ENCODE measurements at regions not wholly inside any gene's neighbourhood (a gene's known extent, or its start where the extent isn't known, plus 50 kb on each side); places are given as distances from the start of the nearest gene placed in this dataset.
A peak's percentile ranks its signal among the peaks of the same experiment; 100 is the strongest.

GRCh38 chr12:89167986-89168385, 184.3 kb downstream of the DUSP6 start:
- Histone ChIP-seq H3K4me3 (ENCODE audit: low read depth in 1 of 5, low read length in 5 of 5) (peak overlapping the region in 2 of 5 donors; percentile 2 to 26), H3K9me3 (ENCODE audit: control insufficient read depth in 5 of 5, low read length in 5 of 5) (peaks cover 0 to 4% (median 0%) of the 10 kb centered on the region in 5 donors), H3K4me1 (ENCODE audit: control insufficient read depth in 5 of 5, insufficient read depth in 5 of 5, low read length in 5 of 5) (peaks cover 0 to 25% (median 22%) of the 10 kb centered on the region in 5 donors), H3K9ac (ENCODE audit: low read length in 5 of 5) (no peak overlapping the region), H3K27me3 (ENCODE audit: control insufficient read depth in 5 of 5, insufficient read depth in 4 of 5, low read length in 5 of 5) (no peaks in the 10 kb centered on the region), H3K27ac (ENCODE audit: low read depth, low read length) (no peak overlapping the region), H3K36me3 (ENCODE audit: control insufficient read depth in 5 of 5, insufficient read depth in 5 of 5, low read length in 5 of 5) (no peaks in the 10 kb centered on the region)

GRCh38 chr12:89166525-89166934, 185.8 kb downstream of the DUSP6 start:
- H3K4me1 ChIP-seq (ENCODE audit: control insufficient read depth in 5 of 5, insufficient read depth in 5 of 5, low read length in 5 of 5), result peaks cover 7 to 38% (median 34%) of the 10 kb centered on the region in 5 donors
- H3K4me3 ChIP-seq (ENCODE audit: low read depth in 1 of 5, low read length in 5 of 5), result peak overlapping the region in 1 of 5 donors; percentile 9
- no peak overlapping the region for H3K27ac ChIP-seq (ENCODE audit: low read depth, low read length)
- H3K9me3 ChIP-seq (ENCODE audit: control insufficient read depth in 5 of 5, low read length in 5 of 5), result no peaks in the 10 kb centered on the region
- H3K9ac ChIP-seq (ENCODE audit: low read length in 5 of 5), result peak overlapping the region in 1 of 5 donors; percentile 9
- no peaks in the 10 kb centered on the region for H3K27me3 ChIP-seq (ENCODE audit: control insufficient read depth in 5 of 5, insufficient read depth in 4 of 5, low read length in 5 of 5)
- H3K36me3 ChIP-seq (ENCODE audit: control insufficient read depth in 5 of 5, insufficient read depth in 5 of 5, low read length in 5 of 5), result no peaks in the 10 kb centered on the region

- no peak overlapping the region for H3K27ac ChIP-seq (ENCODE audit: low read depth, low read length)
- H3K4me3 ChIP-seq (ENCODE audit: low read depth in 1 of 5, low read length in 5 of 5), result no peak overlapping the region
- H3K9ac ChIP-seq (ENCODE audit: low read length in 5 of 5), result no peak overlapping the region
- H3K9me3 ChIP-seq (ENCODE audit: control insufficient read depth in 5 of 5, low read length in 5 of 5), result no peaks in the 10 kb centered on the region
- H3K27me3 ChIP-seq (ENCODE audit: control insufficient read depth in 5 of 5, insufficient read depth in 4 of 5, low read length in 5 of 5), result no peaks in the 10 kb centered on the region
- H3K36me3 ChIP-seq (ENCODE audit: control insufficient read depth in 5 of 5, insufficient read depth in 5 of 5, low read length in 5 of 5), result no peaks in the 10 kb centered on the region
- peaks cover 7 to 42% (median 35%) of the 10 kb centered on the region in 5 donors for H3K4me1 ChIP-seq (ENCODE audit: control insufficient read depth in 5 of 5, insufficient read depth in 5 of 5, low read length in 5 of 5)
Observed at GRCh38 chr12:89166121-89166520, 186.2 kb downstream of the DUSP6 start.

GRCh38 chr12:89165703-89166102, 186.6 kb downstream of the DUSP6 start:
- Histone ChIP-seq H3K9ac (ENCODE audit: low read length in 5 of 5) (no peak overlapping the region), H3K4me1 (ENCODE audit: control insufficient read depth in 5 of 5, insufficient read depth in 5 of 5, low read length in 5 of 5) (peaks cover 7 to 46% (median 35%) of the 10 kb centered on the region in 5 donors), H3K27me3 (ENCODE audit: control insufficient read depth in 5 of 5, insufficient read depth in 4 of 5, low read length in 5 of 5) (no peaks in the 10 kb centered on the region), H3K4me3 (ENCODE audit: low read depth in 1 of 5, low read length in 5 of 5) (no peak overlapping the region), H3K9me3 (ENCODE audit: control insufficient read depth in 5 of 5, low read length in 5 of 5) (no peaks in the 10 kb centered on the region), H3K27ac (ENCODE audit: low read depth, low read length) (no peak overlapping the region), H3K36me3 (ENCODE audit: control insufficient read depth in 5 of 5, insufficient read depth in 5 of 5, low read length in 5 of 5) (no peaks in the 10 kb centered on the region)

- Histone ChIP-seq H3K27ac (ENCODE audit: low read depth, low read length) (peak overlapping the region; percentile 96), H3K36me3 (ENCODE audit: control insufficient read depth in 5 of 5, insufficient read depth in 5 of 5, low read length in 5 of 5) (no peaks in the 10 kb centered on the region), H3K9ac (ENCODE audit: low read length in 5 of 5) (no peak overlapping the region), H3K9me3 (ENCODE audit: control insufficient read depth in 5 of 5, low read length in 5 of 5) (no peaks in the 10 kb centered on the region), H3K27me3 (ENCODE audit: control insufficient read depth in 5 of 5, insufficient read depth in 4 of 5, low read length in 5 of 5) (no peaks in the 10 kb centered on the region), H3K4me1 (ENCODE audit: control insufficient read depth in 5 of 5, insufficient read depth in 5 of 5, low read length in 5 of 5) (peaks cover 10 to 56% (median 44%) of the 10 kb centered on the region in 5 donors), H3K4me3 (ENCODE audit: low read depth in 1 of 5, low read length in 5 of 5) (no peak overlapping the region)
Observed at GRCh38 chr12:89163918-89164317, 188.4 kb downstream of the DUSP6 start.

GRCh38 chr12:89162589-89163261, 189.6 kb downstream of the DUSP6 start:
- Histone ChIP-seq H3K27ac (ENCODE audit: low read depth, low read length) (peak overlapping the region; percentile 96), H3K9ac (ENCODE audit: low read length in 5 of 5) (peak overlapping the region in 4 of 5 donors; percentile 24 to 63 (median 39)), H3K4me1 (ENCODE audit: control insufficient read depth in 5 of 5, insufficient read depth in 5 of 5, low read length in 5 of 5) (peaks cover 10 to 56% (median 44%) of the 10 kb centered on the region in 5 donors)

GRCh38 chr12:89161557-89161956, 190.7 kb downstream of the DUSP6 start:
- no peak overlapping the region for H3K4me3 ChIP-seq (ENCODE audit: low read depth in 1 of 5, low read length in 5 of 5)
- H3K9ac ChIP-seq (ENCODE audit: low read length in 5 of 5), result peak overlapping the region in 1 of 5 donors; percentile 13
- peaks cover 10 to 63% (median 44%) of the 10 kb centered on the region in 5 donors for H3K4me1 ChIP-seq (ENCODE audit: control insufficient read depth in 5 of 5, insufficient read depth in 5 of 5, low read length in 5 of 5)
- H3K27me3 ChIP-seq (ENCODE audit: control insufficient read depth in 5 of 5, insufficient read depth in 4 of 5, low read length in 5 of 5), result no peaks in the 10 kb centered on the region
- no peaks in the 10 kb centered on the region for H3K36me3 ChIP-seq (ENCODE audit: control insufficient read depth in 5 of 5, insufficient read depth in 5 of 5, low read length in 5 of 5)
- peak overlapping the region; percentile 96 for H3K27ac ChIP-seq (ENCODE audit: low read depth, low read length)
- H3K9me3 ChIP-seq (ENCODE audit: control insufficient read depth in 5 of 5, low read length in 5 of 5), result no peaks in the 10 kb centered on the region

More at GRCh38 chr12:89162589-89163261, 189.6 kb downstream of the DUSP6 start:
- H3K36me3 ChIP-seq (ENCODE audit: control insufficient read depth in 5 of 5, insufficient read depth in 5 of 5, low read length in 5 of 5), result no peaks in the 10 kb centered on the region
- H3K27me3 ChIP-seq (ENCODE audit: control insufficient read depth in 5 of 5, insufficient read depth in 4 of 5, low read length in 5 of 5), result no peaks in the 10 kb centered on the region
- H3K4me3 ChIP-seq (ENCODE audit: low read depth in 1 of 5, low read length in 5 of 5), result no peak overlapping the region
- H3K9me3 ChIP-seq (ENCODE audit: control insufficient read depth in 5 of 5, low read length in 5 of 5), result no peaks in the 10 kb centered on the region

GRCh38 chr12:89160716-89161123, 191.6 kb downstream of the DUSP6 start:
- Histone ChIP-seq H3K4me3 (ENCODE audit: low read depth in 1 of 5, low read length in 5 of 5) (no peak overlapping the region), H3K4me1 (ENCODE audit: control insufficient read depth in 5 of 5, insufficient read depth in 5 of 5, low read length in 5 of 5) (peaks cover 10 to 68% (median 46%) of the 10 kb centered on the region in 5 donors), H3K27ac (ENCODE audit: low read depth, low read length) (peak overlapping the region; percentile 96), H3K9ac (ENCODE audit: low read length in 5 of 5) (no peak overlapping the region), H3K9me3 (ENCODE audit: control insufficient read depth in 5 of 5, low read length in 5 of 5) (no peaks in the 10 kb centered on the region), H3K36me3 (ENCODE audit: control insufficient read depth in 5 of 5, insufficient read depth in 5 of 5, low read length in 5 of 5) (no peaks in the 10 kb centered on the region), H3K27me3 (ENCODE audit: control insufficient read depth in 5 of 5, insufficient read depth in 4 of 5, low read length in 5 of 5) (no peaks in the 10 kb centered on the region)

- Histone ChIP-seq H3K27ac (ENCODE audit: low read depth, low read length) (no peak overlapping the region), H3K9ac (ENCODE audit: low read length in 5 of 5) (no peak overlapping the region), H3K9me3 (ENCODE audit: control insufficient read depth in 5 of 5, low read length in 5 of 5) (no peaks in the 10 kb centered on the region), H3K4me3 (ENCODE audit: low read depth in 1 of 5, low read length in 5 of 5) (no peak overlapping the region), H3K27me3 (ENCODE audit: control insufficient read depth in 5 of 5, insufficient read depth in 4 of 5, low read length in 5 of 5) (no peaks in the 10 kb centered on the region), H3K4me1 (ENCODE audit: control insufficient read depth in 5 of 5, insufficient read depth in 5 of 5, low read length in 5 of 5) (peaks cover 7 to 46% (median 36%) of the 10 kb centered on the region in 5 donors), H3K36me3 (ENCODE audit: control insufficient read depth in 5 of 5, insufficient read depth in 5 of 5, low read length in 5 of 5) (no peaks in the 10 kb centered on the region)
Observed at GRCh38 chr12:89157413-89157812, 194.9 kb downstream of the DUSP6 start.

GRCh38 chr12:89156862-89157262, 195.4 kb downstream of the DUSP6 start:
- Histone ChIP-seq H3K36me3 (ENCODE audit: control insufficient read depth in 5 of 5, insufficient read depth in 5 of 5, low read length in 5 of 5) (no peaks in the 10 kb centered on the region), H3K4me3 (ENCODE audit: low read depth in 1 of 5, low read length in 5 of 5) (no peak overlapping the region), H3K9ac (ENCODE audit: low read length in 5 of 5) (no peak overlapping the region), H3K4me1 (ENCODE audit: control insufficient read depth in 5 of 5, insufficient read depth in 5 of 5, low read length in 5 of 5) (peaks cover 5 to 41% (median 30%) of the 10 kb centered on the region in 5 donors), H3K27me3 (ENCODE audit: control insufficient read depth in 5 of 5, insufficient read depth in 4 of 5, low read length in 5 of 5) (no peaks in the 10 kb centered on the region), H3K9me3 (ENCODE audit: control insufficient read depth in 5 of 5, low read length in 5 of 5) (no peaks in the 10 kb centered on the region), H3K27ac (ENCODE audit: low read depth, low read length) (peak overlapping the region; percentile 75)
